Activated CD4-positive, alpha-beta T cell treated with anti-CD3 and anti-CD28 coated beads for 36 hours (primary cell): ENCODE measurements at regions not wholly inside any gene's neighbourhood (a gene's known extent, or its start where the extent isn't known, plus 50 kb on each side); places are given as distances from the start of the nearest gene placed in this dataset.

Experiments used
- ATAC-seq: fragments of 200-7000 bp; cut with Tn5 transposase; one replicate; pipeline ENCODE4 v1.10.0; 2021; ENCODE audit warnings: mild to moderate bottlenecking, moderate library complexity
- CTCF ChIA-PET: fragments of 350-600 bp; sonication (Branson Sonifier 250); formaldehyde crosslinking; loops from one replicate; lab custom pipeline; 2021; ENCODE audit warnings: antibody characterized with exemption; lab: Charles Lee
- POLR2A ChIA-PET: fragments of 350-600 bp; sonication (Branson Sonifier 250); formaldehyde crosslinking; loops from one replicate; lab custom pipeline; 2021; ENCODE audit warnings: antibody characterized with exemption, inconsistent platforms; lab: Charles Lee
- DNase-seq: peaks from one replicate; pipeline ENCODE4 v3.0.0-alpha.2; 2020
- H3K27ac Mint-ChIP-seq: one replicate; pipeline ENCODE4 v1.8.0; 2021; ENCODE audit warnings: mixed read lengths
- H3K27me3 Mint-ChIP-seq: one replicate; pipeline ENCODE4 v1.8.0; 2021; ENCODE audit warnings: mixed read lengths
- H3K36me3 Mint-ChIP-seq: one replicate; pipeline ENCODE4 v1.8.0; 2021; ENCODE audit warnings: low read depth, mixed read lengths
- H3K4me1 Mint-ChIP-seq: one replicate; pipeline ENCODE4 v1.8.0; 2021; ENCODE audit warnings: mixed read lengths
- H3K4me3 Mint-ChIP-seq: one replicate; pipeline ENCODE4 v1.8.0; 2021; ENCODE audit warnings: mild to moderate bottlenecking, moderate library complexity, mixed read lengths
- H3K9me3 Mint-ChIP-seq: one replicate; pipeline ENCODE4 v1.8.0; 2021; ENCODE audit warnings: low read depth, mixed read lengths
- intact Hi-C, 2 experiments: fragments of 100-400 bp; cut with DNase I in 1 of 2; cut with micrococcal nuclease in 1 of 2; formaldehyde crosslinking; loops; one replicate each; pipeline versions ENCODE4 v1.14.2 to v1.15.1; 2022 to 2024; cut with DNase I, micrococcal nuclease

DNA sequence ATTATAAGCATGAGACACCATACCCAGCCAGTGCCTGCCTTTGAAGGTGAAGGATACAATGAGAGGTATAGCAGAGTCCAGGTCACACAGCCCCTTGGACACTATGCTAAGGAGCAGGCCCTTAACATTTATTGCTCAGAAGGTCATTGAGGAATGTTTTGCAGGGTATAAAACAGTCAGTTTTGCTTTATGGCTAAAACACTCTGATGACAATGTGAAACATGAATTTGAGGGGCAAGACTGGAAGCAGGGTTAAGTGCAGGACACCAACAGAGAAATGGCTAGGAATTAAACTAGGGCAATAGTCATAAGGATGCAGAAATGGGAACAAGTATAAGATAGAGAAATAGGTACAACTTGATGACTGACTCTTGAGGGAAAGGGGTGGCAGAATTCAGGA lies 141.1 kb downstream of the METTL4 start:
- Mint-ChIP-seq H3K4me3 (no peak overlapping the region), H3K9me3 (peaks cover 2% of the 10 kb centered on the region), H3K27ac (no peak overlapping the region), H3K4me1 (no peaks in the 10 kb centered on the region), H3K36me3 (no peaks in the 10 kb centered on the region), H3K27me3 (peaks cover 10% of the 10 kb centered on the region)
- intact Hi-C loops, result no loop called here
- ATAC-seq (no peak), DNase-seq (no peak)
- POLR2A ChIA-PET, result no interaction called here
- CTCF ChIA-PET, result no interaction called here

DNA sequence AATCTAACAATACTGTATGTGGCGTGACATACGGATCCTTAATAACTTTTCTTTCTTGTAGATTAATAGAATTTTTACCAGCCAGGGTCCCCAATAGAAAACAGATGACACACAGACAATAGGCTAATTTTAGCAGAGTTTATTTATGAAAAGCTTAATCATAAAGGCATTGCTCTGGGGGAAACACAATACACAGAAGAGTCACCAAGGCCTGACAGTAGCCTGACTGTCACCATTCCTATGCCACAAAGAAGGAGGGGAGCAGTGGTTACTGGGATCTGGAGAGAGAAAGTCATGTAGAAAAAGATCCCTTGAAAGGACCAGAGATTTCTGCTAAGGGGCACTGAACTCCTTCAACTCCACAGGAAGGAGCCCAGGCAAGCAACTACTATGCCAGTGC lies 139.5 kb downstream of the METTL4 start:
- Mint-ChIP-seq H3K9me3 (peaks cover 2% of the 10 kb centered on the region), H3K4me3 (no peak overlapping the region), H3K27me3 (peaks cover 11% of the 10 kb centered on the region), H3K36me3 (no peaks in the 10 kb centered on the region), H3K27ac (no peak overlapping the region), H3K4me1 (no peaks in the 10 kb centered on the region)
- ChIA-PET POLR2A (no interaction called here), CTCF (interaction anchor here (1.5 kb wide), 1 partner anchor 12 kb away, joined by 5 read pairs; no protein-coding TSS in a partner anchor)
- intact Hi-C loops, result no loop called here
- no peak for ATAC-seq
- DNase-seq, result no peak

GRCh38 chr18:2433366-2433765 lies 137.9 kb downstream of the METTL4 start:
- peaks cover 2% of the 10 kb centered on the region for H3K9me3 Mint-ChIP-seq
- intact Hi-C loops, result no loop called here
- no peaks in the 10 kb centered on the region for H3K4me1 Mint-ChIP-seq
- ATAC-seq (no peak), DNase-seq (no peak)
- ChIA-PET CTCF (no interaction called here), POLR2A (no interaction called here)
- peaks cover 11% of the 10 kb centered on the region for H3K27me3 Mint-ChIP-seq
- H3K27ac Mint-ChIP-seq, result no peak overlapping the region
- H3K4me3 Mint-ChIP-seq, result no peak overlapping the region
- no peaks in the 10 kb centered on the region for H3K36me3 Mint-ChIP-seq

- intact Hi-C loops, result no loop called here
- CTCF ChIA-PET, result no interaction called here
- Mint-ChIP-seq H3K4me1 (no peaks in the 10 kb centered on the region), H3K36me3 (no peaks in the 10 kb centered on the region), H3K27me3 (peaks cover 4% of the 10 kb centered on the region), H3K27ac (no peak overlapping the region), H3K4me3 (no peak overlapping the region), H3K9me3 (no peaks in the 10 kb centered on the region)
- ATAC-seq (no peak), DNase-seq (no peak)
- POLR2A ChIA-PET, result no interaction called here
Measured at GRCh38 chr18:2441544-2441943, 129.8 kb downstream of the METTL4 start.

- ChIA-PET CTCF (interaction anchor here (0.6 to 0.8 kb wide), 2 partner anchors 335 to 498 kb away, joined by 3 read pairs; no protein-coding TSS in a partner anchor), POLR2A (no interaction called here)
- Mint-ChIP-seq H3K27ac (no peak overlapping the region), H3K4me3 (no peak overlapping the region), H3K9me3 (no peaks in the 10 kb centered on the region), H3K36me3 (no peaks in the 10 kb centered on the region), H3K27me3 (peaks cover 4% of the 10 kb centered on the region), H3K4me1 (no peaks in the 10 kb centered on the region)
- ATAC-seq, result no peak
- DNase-seq, result no peak
- intact Hi-C loops, result no loop called here
Measured at GRCh38 chr18:2442006-2442405, 129.3 kb downstream of the METTL4 start.

GRCh38 chr18:2442726-2443275 lies 128.5 kb downstream of the METTL4 start:
- intact Hi-C loops, result no loop called here
- H3K27me3 Mint-ChIP-seq, result peaks cover 4% of the 10 kb centered on the region
- CTCF ChIA-PET, result interaction anchor here (0.6 to 1.4 kb wide), 5 partner anchors 10 to 497 kb away, joined by 3 to 5 read pairs (median 3); no protein-coding TSS in a partner anchor

DNA sequence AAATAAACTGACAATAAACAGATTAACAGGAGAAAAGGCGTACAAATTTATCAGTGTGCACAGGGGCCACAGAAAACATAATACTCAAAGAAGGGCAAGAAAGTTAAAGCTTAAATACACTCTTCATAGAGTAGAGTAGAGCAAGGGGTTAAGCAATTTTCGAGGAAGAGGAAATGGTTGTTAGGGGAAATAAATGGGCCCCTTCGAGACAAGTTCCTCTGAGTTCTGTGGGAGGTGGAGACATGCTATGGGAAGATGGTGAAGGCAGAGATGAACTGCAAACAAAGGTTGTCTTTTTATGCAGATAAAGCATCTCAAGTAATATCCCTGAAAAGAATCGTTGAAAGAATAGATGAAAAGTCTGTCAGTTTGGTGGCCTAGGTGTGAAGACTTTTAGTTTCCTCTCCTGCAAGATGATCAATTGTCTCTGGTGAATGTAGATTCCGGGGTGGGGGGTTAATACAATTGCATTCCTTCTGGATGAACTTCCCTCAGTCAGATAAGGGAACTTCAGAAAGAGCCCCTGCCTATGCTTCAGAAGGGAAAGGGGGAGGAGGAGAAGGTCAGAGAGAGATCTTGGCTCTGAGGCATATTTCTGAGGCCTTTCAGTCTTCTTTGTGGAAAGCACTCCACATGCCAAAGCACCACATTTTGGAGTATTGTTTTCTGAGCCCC lies 127.0 kb downstream of the METTL4 start:
- Mint-ChIP-seq H3K4me3 (no peak overlapping the region), H3K4me1 (no peaks in the 10 kb centered on the region), H3K36me3 (no peaks in the 10 kb centered on the region), H3K27ac (no peak overlapping the region), H3K27me3 (peaks cover 4% of the 10 kb centered on the region), H3K9me3 (no peaks in the 10 kb centered on the region)
- ATAC-seq, result no peak
- DNase-seq, result no peak
- CTCF ChIA-PET, result interaction anchor here (0.6 to 1.4 kb wide), 3 partner anchors 12 to 882 kb away, joined by 3 to 5 read pairs (median 4); no protein-coding TSS in a partner anchor
- intact Hi-C loops, result no loop called here
- POLR2A ChIA-PET, result no interaction called here

More at GRCh38 chr18:2442726-2443275, 128.5 kb downstream of the METTL4 start:
- Mint-ChIP-seq H3K27ac (no peak overlapping the region), H3K4me1 (no peaks in the 10 kb centered on the region), H3K4me3 (no peak overlapping the region), H3K9me3 (no peaks in the 10 kb centered on the region), H3K36me3 (no peaks in the 10 kb centered on the region)
- POLR2A ChIA-PET, result no interaction called here
- DNase-seq, result no peak
- ATAC-seq, result no peak

GRCh38 chr18:2448565-2449151 lies 122.6 kb downstream of the METTL4 start:
- DNase-seq (no peak), ATAC-seq (no peak)
- Mint-ChIP-seq H3K36me3 (no peaks in the 10 kb centered on the region), H3K27me3 (peaks cover 3% of the 10 kb centered on the region), H3K27ac (no peak overlapping the region), H3K4me3 (no peak overlapping the region), H3K9me3 (no peaks in the 10 kb centered on the region), H3K4me1 (no peaks in the 10 kb centered on the region)
- CTCF ChIA-PET, result no interaction called here
- POLR2A ChIA-PET, result no interaction called here
- intact Hi-C loops, result no loop called here

DNA sequence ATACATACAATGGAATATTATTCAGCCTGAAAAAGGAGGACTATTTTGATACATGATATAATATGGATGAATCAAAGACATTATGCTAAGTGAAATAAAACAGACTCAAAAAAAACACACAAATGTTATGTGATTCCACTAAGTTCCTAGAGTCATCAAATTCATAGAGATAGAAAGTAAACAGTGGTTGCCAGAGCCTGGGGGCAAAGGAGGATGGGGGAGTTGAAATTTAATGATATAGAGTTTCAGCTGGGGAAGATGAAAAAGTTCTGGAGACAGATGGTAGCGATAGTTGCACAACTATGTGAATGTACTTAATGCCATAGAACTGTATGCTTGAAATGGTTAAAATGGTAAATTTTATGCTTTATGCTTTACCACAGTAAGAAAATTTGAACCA lies 119.7 kb downstream of the METTL4 start:
- Mint-ChIP-seq H3K36me3 (no peaks in the 10 kb centered on the region), H3K4me1 (no peaks in the 10 kb centered on the region), H3K4me3 (no peak overlapping the region), H3K27ac (no peak overlapping the region), H3K9me3 (no peaks in the 10 kb centered on the region), H3K27me3 (peaks cover 2% of the 10 kb centered on the region)
- no peak for DNase-seq
- no peak for ATAC-seq
- POLR2A ChIA-PET, result no interaction called here
- CTCF ChIA-PET, result no interaction called here
- intact Hi-C loops, result no loop called here

DNA sequence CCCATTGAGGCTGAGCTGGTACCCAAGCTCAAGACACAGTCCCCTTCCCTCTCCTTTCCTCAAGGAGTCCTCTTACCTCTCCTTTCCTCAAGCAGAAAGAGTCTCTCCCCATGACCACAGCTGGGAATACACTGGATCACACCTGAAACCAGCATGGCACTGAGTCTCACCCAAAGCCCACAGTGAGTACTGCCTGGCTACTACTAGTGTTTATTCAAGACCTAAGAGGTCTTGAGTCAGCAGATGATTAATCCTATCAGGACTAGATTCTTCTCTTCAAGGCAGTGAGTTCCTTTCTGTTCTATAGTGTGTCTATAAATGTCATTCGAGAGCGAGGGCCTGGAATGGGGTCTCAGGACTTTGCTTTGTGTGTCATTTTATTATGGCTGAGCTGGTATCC lies 111.4 kb downstream of the METTL4 start:
- ATAC-seq (no peak), DNase-seq (no peak)
- intact Hi-C loops, result no loop called here
- ChIA-PET POLR2A (no interaction called here), CTCF (interaction anchor here (0.6 to 1.1 kb wide), 2 partner anchors 23 to 36 kb away, joined by 3 read pairs; no protein-coding TSS in a partner anchor)
- no peak overlapping the region for H3K27ac Mint-ChIP-seq
- H3K9me3 Mint-ChIP-seq, result no peaks in the 10 kb centered on the region
- H3K4me3 Mint-ChIP-seq, result no peak overlapping the region
- no peaks in the 10 kb centered on the region for H3K36me3 Mint-ChIP-seq
- H3K4me1 Mint-ChIP-seq, result no peaks in the 10 kb centered on the region
- H3K27me3 Mint-ChIP-seq, result peaks cover 3% of the 10 kb centered on the region

- Mint-ChIP-seq H3K4me3 (no peak overlapping the region), H3K36me3 (no peaks in the 10 kb centered on the region), H3K27ac (no peak overlapping the region), H3K9me3 (no peaks in the 10 kb centered on the region), H3K27me3 (peaks cover 6% of the 10 kb centered on the region), H3K4me1 (no peaks in the 10 kb centered on the region)
- POLR2A ChIA-PET, result no interaction called here
- CTCF ChIA-PET, result no interaction called here
- intact Hi-C loops, result no loop called here
- ATAC-seq, result no peak
- no peak for DNase-seq
Measured at GRCh38 chr18:2466978-2467377, 104.3 kb downstream of the METTL4 start.

GRCh38 chr18:2468051-2468450 lies 103.3 kb downstream of the METTL4 start:
- intact Hi-C loops, result no loop called here
- H3K27ac Mint-ChIP-seq, result no peak overlapping the region
- H3K27me3 Mint-ChIP-seq, result peaks cover 5% of the 10 kb centered on the region
- H3K4me1 Mint-ChIP-seq, result no peaks in the 10 kb centered on the region
- POLR2A ChIA-PET, result no interaction called here
- H3K4me3 Mint-ChIP-seq, result no peak overlapping the region
- no peak for DNase-seq
- H3K36me3 Mint-ChIP-seq, result no peaks in the 10 kb centered on the region
- H3K9me3 Mint-ChIP-seq, result no peaks in the 10 kb centered on the region
- no peak for ATAC-seq
- CTCF ChIA-PET, result no interaction called here
